ENCODE measurements at regions not wholly inside any gene's neighbourhood (a gene's known extent, or its start where the extent isn't known, plus 50 kb on each side); places are given as distances from the start of the nearest gene placed in this dataset.

GRCh38 chr12:67721248-67721647 is 72.7 kb downstream of the DYRK2 start (continued):
- no peak for TF ChIP-seq CCAR2 (optimal IDR thresholded peaks at IDR 0.05; ENCODE audit: low read depth, low read length)
- no peak for TF ChIP-seq LRRFIP1 (CRISPR knock-in tag; conservative IDR thresholded peaks at IDR 0.05)
- TF ChIP-seq ZNF552 (CRISPR knock-in tag; IDR thresholded peaks at IDR 0.05; ENCODE audit: borderline replicate concordance): no peak
- TF ChIP-seq, protein P1, sequence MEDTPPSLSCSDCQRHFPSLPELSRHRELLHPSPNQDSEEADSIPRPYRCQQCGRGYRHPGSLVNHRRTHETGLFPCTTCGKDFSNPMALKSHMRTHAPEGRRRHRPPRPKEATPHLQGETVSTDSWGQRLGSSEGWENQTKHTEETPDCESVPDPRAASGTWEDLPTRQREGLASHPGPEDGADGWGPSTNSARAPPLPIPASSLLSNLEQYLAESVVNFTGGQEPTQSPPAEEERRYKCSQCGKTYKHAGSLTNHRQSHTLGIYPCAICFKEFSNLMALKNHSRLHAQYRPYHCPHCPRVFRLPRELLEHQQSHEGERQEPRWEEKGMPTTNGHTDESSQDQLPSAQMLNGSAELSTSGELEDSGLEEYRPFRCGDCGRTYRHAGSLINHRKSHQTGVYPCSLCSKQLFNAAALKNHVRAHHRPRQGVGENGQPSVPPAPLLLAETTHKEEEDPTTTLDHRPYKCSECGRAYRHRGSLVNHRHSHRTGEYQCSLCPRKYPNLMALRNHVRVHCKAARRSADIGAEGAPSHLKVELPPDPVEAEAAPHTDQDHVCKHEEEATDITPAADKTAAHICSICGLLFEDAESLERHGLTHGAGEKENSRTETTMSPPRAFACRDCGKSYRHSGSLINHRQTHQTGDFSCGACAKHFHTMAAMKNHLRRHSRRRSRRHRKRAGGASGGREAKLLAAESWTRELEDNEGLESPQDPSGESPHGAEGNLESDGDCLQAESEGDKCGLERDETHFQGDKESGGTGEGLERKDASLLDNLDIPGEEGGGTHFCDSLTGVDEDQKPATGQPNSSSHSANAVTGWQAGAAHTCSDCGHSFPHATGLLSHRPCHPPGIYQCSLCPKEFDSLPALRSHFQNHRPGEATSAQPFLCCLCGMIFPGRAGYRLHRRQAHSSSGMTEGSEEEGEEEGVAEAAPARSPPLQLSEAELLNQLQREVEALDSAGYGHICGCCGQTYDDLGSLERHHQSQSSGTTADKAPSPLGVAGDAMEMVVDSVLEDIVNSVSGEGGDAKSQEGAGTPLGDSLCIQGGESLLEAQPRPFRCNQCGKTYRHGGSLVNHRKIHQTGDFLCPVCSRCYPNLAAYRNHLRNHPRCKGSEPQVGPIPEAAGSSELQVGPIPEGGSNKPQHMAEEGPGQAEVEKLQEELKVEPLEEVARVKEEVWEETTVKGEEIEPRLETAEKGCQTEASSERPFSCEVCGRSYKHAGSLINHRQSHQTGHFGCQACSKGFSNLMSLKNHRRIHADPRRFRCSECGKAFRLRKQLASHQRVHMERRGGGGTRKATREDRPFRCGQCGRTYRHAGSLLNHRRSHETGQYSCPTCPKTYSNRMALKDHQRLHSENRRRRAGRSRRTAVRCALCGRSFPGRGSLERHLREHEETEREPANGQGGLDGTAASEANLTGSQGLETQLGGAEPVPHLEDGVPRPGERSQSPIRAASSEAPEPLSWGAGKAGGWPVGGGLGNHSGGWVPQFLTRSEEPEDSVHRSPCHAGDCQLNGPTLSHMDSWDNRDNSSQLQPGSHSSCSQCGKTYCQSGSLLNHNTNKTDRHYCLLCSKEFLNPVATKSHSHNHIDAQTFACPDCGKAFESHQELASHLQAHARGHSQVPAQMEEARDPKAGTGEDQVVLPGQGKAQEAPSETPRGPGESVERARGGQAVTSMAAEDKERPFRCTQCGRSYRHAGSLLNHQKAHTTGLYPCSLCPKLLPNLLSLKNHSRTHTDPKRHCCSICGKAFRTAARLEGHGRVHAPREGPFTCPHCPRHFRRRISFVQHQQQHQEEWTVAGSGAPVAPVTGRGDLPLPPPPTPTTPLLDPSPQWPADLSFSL (CRISPR knock-in tag; IDR thresholded peaks at IDR 0.05): no peak
- TF ChIP-seq TIGD3 (CRISPR knock-in tag; IDR thresholded peaks at IDR 0.05; ENCODE audit: borderline replicate concordance): no peak
